A549 (cell line): ENCODE measurements at regions not wholly inside any gene's neighbourhood (a gene's known extent, or its start where the extent isn't known, plus 50 kb on each side); places are given as distances from the start of the nearest gene placed in this dataset.

Experiments used
- ATAC-seq, 2 experiments: fragments of 200-7000 bp in 1 of 2; fragments of >200 bp in 1 of 2; cut with Nextera tagmentation in 1 of 2; cut with Tn5 transposase in 1 of 2; 3 replicates each; pipeline versions ENCODE4 v1.8.0 to v1.9.1; 2018 to 2020; ENCODE audit warnings: mild to moderate bottlenecking in 1 of 2, moderate library complexity in 1 of 2
- CTCF ChIA-PET: fragments of 300-600 bp; sonication (Branson Sonifier 250); formaldehyde crosslinking; extraction: SDS; loops from one replicate; lab custom pipeline; 2021; ENCODE audit warnings: antibody characterized with exemption, inconsistent platforms; lab: Yijun Ruan, JAX
- POLR2A ChIA-PET: fragments of 350-600 bp; formaldehyde crosslinking; extraction: SDS; loops from one replicate; lab custom pipeline; 2021; ENCODE audit warnings: antibody characterized with exemption, inconsistent platforms; lab: Yijun Ruan, JAX
- DNase-seq, 2 experiments: peaks; one replicate each; pipeline versions ENCODE4 v3.0.0 to v3.0.0-alpha.2; 2011 to 2016; ENCODE audit warnings: low read depth in 1 of 2, low spot score in 1 of 2
- FAIRE-seq: peaks from 2 replicates; lab custom pipeline; 2011; peaks lifted over from hg19 to GRCh38; lab: Jason Lieb, UNC
- H3K27ac ChIP-seq, 2 experiments: fragments of >200 bp; sonication (Bioruptor Twin); formaldehyde crosslinking; 3 replicates each; pipeline ENCODE4 v1.5.1; 2016 to 2017
- H3K4me1 ChIP-seq: fragments of >200 bp; sonication (Bioruptor Twin); formaldehyde crosslinking; 3 replicates; pipeline ENCODE4 v1.6.1; 2016
- H3K4me2 ChIP-seq: fragments of >200 bp; sonication (Bioruptor Twin); formaldehyde crosslinking; 3 replicates; pipeline ENCODE4 v1.6.1; 2016
- H3K4me3 ChIP-seq: fragments of >200 bp; sonication (Bioruptor Twin); formaldehyde crosslinking; 3 replicates; pipeline ENCODE4 v1.5.1; 2016
- H3K9me3 ChIP-seq: fragments of >200 bp; sonication (Bioruptor Twin); formaldehyde crosslinking; 3 replicates; pipeline ENCODE4 v1.6.1; 2016
- CBX8 ChIP-seq: fragments of 200-600 bp; sonication (generic); IDR thresholded peaks from 2 replicates; pipeline ENCODE4 v1.6.1; 2016
- CHD2 ChIP-seq: fragments of 150-350 bp; IDR thresholded peaks from 2 replicates; pipeline ENCODE4 v1.6.1; 2014; ENCODE audit warnings: low read length; ENCODE audit not compliant: partially characterized antibody
- EHMT2 ChIP-seq: fragments of 200-600 bp; sonication (generic); IDR thresholded peaks from 2 replicates; pipeline ENCODE4 v1.6.1; 2016; ENCODE audit warnings: antibody characterized with exemption, low read depth, mild to moderate bottlenecking, moderate library complexity
- FOSB ChIP-seq: fragments of 250-450 bp; sonication (Bioruptor Pico); IDR thresholded peaks from 2 replicates; pipeline ENCODE4 v1.5.0; 2020; ENCODE audit warnings: mild to moderate bottlenecking, moderate library complexity
- FOSL2 ChIP-seq, 2 experiments: fragments of 450-650 bp in 1 of 2; fragments of >200 bp in 1 of 2; sonication (Bioruptor Twin) in 1 of 2; formaldehyde crosslinking; IDR thresholded peaks; 2 replicates each; pipeline versions ENCODE4 v1.5.0 to v1.6.1; 2016 to 2020; ENCODE audit warnings: mild to moderate bottlenecking in 1 of 2, moderate library complexity in 1 of 2
- FOXS1 ChIP-seq: fragments of 250-450 bp; sonication (Bioruptor Pico); IDR thresholded peaks from 2 replicates; pipeline ENCODE4 v1.5.0; 2020; ENCODE audit warnings: mild to moderate bottlenecking, moderate library complexity
- HEYL ChIP-seq: fragments of 250-450 bp; sonication (Bioruptor Pico); IDR thresholded peaks from 2 replicates; pipeline ENCODE4 v1.8.0; 2021; ENCODE audit warnings: mild to moderate bottlenecking, moderate library complexity
- HOXA7 ChIP-seq: fragments of 250-450 bp; sonication (Bioruptor Pico); IDR thresholded peaks from 2 replicates; pipeline ENCODE4 v1.5.0; 2020; ENCODE audit warnings: mild to moderate bottlenecking, moderate library complexity
- KDM1A ChIP-seq: fragments of 200-600 bp; sonication (generic); IDR thresholded peaks from 2 replicates; pipeline ENCODE4 v1.6.1; 2016; ENCODE audit warnings: low read depth, mild to moderate bottlenecking
- MAFK ChIP-seq: fragments of 450-650 bp; IDR thresholded peaks from 2 replicates; pipeline ENCODE4 v1.6.1; 2014; ENCODE audit not compliant: partially characterized antibody
- MAZ ChIP-seq: fragments of 150-350 bp; IDR thresholded peaks from 2 replicates; pipeline ENCODE4 v1.6.1; 2014; ENCODE audit warnings: antibody characterized with exemption, low read depth, low read length, borderline replicate concordance
- MYC ChIP-seq: IDR thresholded peaks from 2 replicates; pipeline ENCODE4 v1.6.1; 2012; ENCODE audit warnings: mild to moderate bottlenecking, inconsistent platforms, low read length, improper control_type of control experiment, borderline replicate concordance
- NFE2L2 ChIP-seq: fragments of 150-350 bp; conservative IDR thresholded peaks from 2 replicates; pipeline ENCODE4 v1.6.1; 2014; ENCODE audit warnings: low read length
- NPAS2 ChIP-seq: fragments of 250-450 bp; sonication (Bioruptor Pico); IDR thresholded peaks from 2 replicates; pipeline ENCODE4 v1.8.0; 2022; ENCODE audit warnings: mild to moderate bottlenecking, moderate library complexity, borderline replicate concordance
- NR3C1 ChIP-seq: fragments of >200 bp; sonication (Bioruptor Twin); formaldehyde crosslinking; IDR thresholded peaks from 3 replicates; pipeline ENCODE4 v1.6.1; 2017
- PHF8 ChIP-seq: fragments of 200-600 bp; sonication (generic); IDR thresholded peaks from 2 replicates; pipeline ENCODE4 v1.6.1; 2016; ENCODE audit warnings: low read depth, mild to moderate bottlenecking, antibody characterized with exemption, moderate library complexity, borderline replicate concordance
- POLR2AphosphoS2 ChIP-seq: conservative IDR thresholded peaks from 2 replicates; pipeline ENCODE4 v1.6.1; 2012; ENCODE audit warnings: low read length, improper control_type of control experiment, inconsistent platforms
- RFX5 ChIP-seq: fragments of 450-650 bp; IDR thresholded peaks from 2 replicates; pipeline ENCODE4 v1.7.1; 2014; ENCODE audit warnings: antibody characterized with exemption, mild to moderate bottlenecking, moderate library complexity
- SMC3 ChIP-seq: fragments of >200 bp; sonication (Bioruptor Twin); formaldehyde crosslinking; IDR thresholded peaks from 3 replicates; pipeline ENCODE4 v1.6.1; 2018; ENCODE audit warnings: inconsistent platforms
- SREBF2 ChIP-seq: fragments of 450-650 bp; IDR thresholded peaks from 2 replicates; pipeline ENCODE4 v1.6.1; 2014; ENCODE audit warnings: mild to moderate bottlenecking, moderate library complexity
- TP53 ChIP-seq: fragments of 250-450 bp; sonication (Bioruptor Pico); IDR thresholded peaks from 2 replicates; pipeline ENCODE4 v1.5.0; 2021; ENCODE audit warnings: mild to moderate bottlenecking, moderate library complexity
- ZFP36 ChIP-seq: fragments of 450-650 bp; IDR thresholded peaks from 2 replicates; pipeline ENCODE4 v1.6.1; 2014; ENCODE audit warnings: borderline replicate concordance; ENCODE audit not compliant: partially characterized antibody
- ZSCAN20 ChIP-seq: fragments of 250-450 bp; sonication (Bioruptor Pico); IDR thresholded peaks from 2 replicates; pipeline ENCODE4 v1.8.0; 2022; ENCODE audit warnings: mild to moderate bottlenecking, moderate library complexity
- WGBS: methylation state at CpG from one replicate; pipeline ENCODE4 v1.1.6; 2017; ENCODE audit errors: missing lambda C conversion rate; 5-methylcytosine and 5-hydroxymethylcytosine counted together
- TF ChIP-seq, protein P1 (sequence below): IDR thresholded peaks from 2 replicates; pipeline ENCODE4 v1.6.1; 2012
- TF ChIP-seq, protein P2 (sequence below): fragments of 250-450 bp; sonication (Bioruptor Pico); IDR thresholded peaks from 2 replicates; pipeline ENCODE4 v1.5.0; 2020; ENCODE audit warnings: low read depth, mild to moderate bottlenecking, moderate library complexity
- TF ChIP-seq, protein P3 (sequence below): fragments of 150-350 bp; IDR thresholded peaks from 2 replicates; pipeline ENCODE4 v1.6.1; 2014; ENCODE audit warnings: low read depth, mild to moderate bottlenecking, low read length

DNA sequence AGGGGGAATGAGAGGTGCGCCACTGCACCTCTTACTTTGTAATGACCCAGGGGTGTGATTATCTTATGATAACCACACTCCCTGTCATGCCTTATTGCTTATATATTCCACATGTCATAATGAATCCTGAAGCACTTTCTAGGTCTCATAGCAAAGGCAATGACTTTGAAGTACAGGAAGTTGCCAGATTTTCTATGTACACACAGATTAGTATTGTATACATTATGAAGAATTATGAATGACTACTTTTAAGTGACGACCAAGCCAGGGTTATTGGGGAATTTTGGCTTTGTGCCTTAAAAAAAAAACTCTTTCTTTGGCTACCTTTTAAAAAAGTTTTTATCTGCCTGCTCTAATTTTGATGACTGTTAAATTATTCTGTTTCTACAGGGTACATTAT is 269.6 kb downstream of the MDFIC start:
- no peak for FAIRE-seq
- Histone ChIP-seq H3K4me3 (no peak overlapping the region), H3K9me3 (no peaks in the 10 kb centered on the region), H3K27ac (no peak overlapping the region), H3K4me2 (no peak overlapping the region), H3K4me1 (no peaks in the 10 kb centered on the region)
- POLR2A ChIA-PET: no interaction called here
- CTCF ChIA-PET: no interaction called here
- no peak for DNase-seq
- WGBS: 39% methylated on average over 2 of the region's 2 CpGs
- ATAC-seq: no peak
- TF ChIP-seq ZFP36 (no peak), FOXS1 (CRISPR knock-in tag) (no peak), MAFK (no peak), SREBF2 (no peak), POLR2AphosphoS2 (no peak), ZSCAN20 (no peak), KDM1A (no peak), RFX5 (no peak), NFE2L2 (no peak), PHF8 (no peak), MYC (no peak), HEYL (CRISPR knock-in tag) (no peak), CBX8 (no peak), TP53 (no peak), NR3C1 (no peak), FOSB (CRISPR knock-in tag) (no peak)
- TF ChIP-seq, protein P1, sequence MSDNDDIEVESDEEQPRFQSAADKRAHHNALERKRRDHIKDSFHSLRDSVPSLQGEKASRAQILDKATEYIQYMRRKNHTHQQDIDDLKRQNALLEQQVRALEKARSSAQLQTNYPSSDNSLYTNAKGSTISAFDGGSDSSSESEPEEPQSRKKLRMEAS: no peak
- TF ChIP-seq, all 56 proteins: peak for 0

DNA sequence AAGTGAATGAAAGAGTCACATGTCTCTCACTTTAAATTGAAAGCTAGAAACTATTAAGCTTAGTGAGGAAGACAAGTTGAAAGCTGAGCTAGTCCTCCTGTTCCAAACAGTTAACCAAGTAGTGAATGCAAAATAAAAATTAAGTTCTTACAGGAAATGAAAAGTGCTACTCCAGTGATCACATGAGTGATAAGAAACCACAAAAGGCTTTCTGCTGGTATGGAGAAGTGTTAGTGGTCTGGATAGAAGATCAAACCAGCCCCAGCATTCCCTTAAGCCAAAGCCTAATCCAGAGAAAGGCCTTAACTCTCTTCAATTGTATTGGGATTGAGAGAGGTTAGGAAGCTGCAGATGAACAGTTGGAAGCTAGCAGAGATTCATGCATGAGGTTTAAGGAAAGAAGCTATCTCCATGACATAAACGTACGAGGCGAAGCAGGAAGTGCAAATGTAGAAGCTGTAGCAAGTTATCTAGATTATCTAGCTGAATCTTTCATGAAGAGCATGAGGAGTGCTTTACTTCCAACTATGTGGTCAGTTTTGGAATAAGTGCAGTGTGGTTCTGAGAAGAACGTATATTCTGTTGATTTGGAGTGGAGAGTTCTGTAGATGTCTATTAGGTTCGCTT is 261.6 kb downstream of the MDFIC start:
- TF ChIP-seq, protein P2, sequence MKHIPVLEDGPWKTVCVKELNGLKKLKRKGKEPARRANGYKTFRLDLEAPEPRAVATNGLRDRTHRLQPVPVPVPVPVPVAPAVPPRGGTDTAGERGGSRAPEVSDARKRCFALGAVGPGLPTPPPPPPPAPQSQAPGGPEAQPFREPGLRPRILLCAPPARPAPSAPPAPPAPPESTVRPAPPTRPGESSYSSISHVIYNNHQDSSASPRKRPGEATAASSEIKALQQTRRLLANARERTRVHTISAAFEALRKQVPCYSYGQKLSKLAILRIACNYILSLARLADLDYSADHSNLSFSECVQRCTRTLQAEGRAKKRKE (CRISPR knock-in tag): no peak
- TF ChIP-seq MAFK (no peak), CBX8 (no peak), NPAS2 (no peak), EHMT2 (no peak), HOXA7 (CRISPR knock-in tag) (no peak), CHD2 (no peak), POLR2AphosphoS2 (no peak), MAZ (no peak), KDM1A (no peak)
- TF ChIP-seq, all 56 proteins: peak for 0
- DNase-seq (no peak), ATAC-seq (no peak), FAIRE-seq (no peak)
- no peak overlapping the region for H3K4me2 ChIP-seq
- no peaks in the 10 kb centered on the region for H3K4me1 ChIP-seq
- H3K4me3 ChIP-seq: no peak overlapping the region
- no peak overlapping the region for H3K27ac ChIP-seq
- ChIA-PET CTCF (no interaction called here), POLR2A (no interaction called here)
- no peaks in the 10 kb centered on the region for H3K9me3 ChIP-seq
- WGBS: 84% methylated on average over 5 of the region's 5 CpGs

DNA sequence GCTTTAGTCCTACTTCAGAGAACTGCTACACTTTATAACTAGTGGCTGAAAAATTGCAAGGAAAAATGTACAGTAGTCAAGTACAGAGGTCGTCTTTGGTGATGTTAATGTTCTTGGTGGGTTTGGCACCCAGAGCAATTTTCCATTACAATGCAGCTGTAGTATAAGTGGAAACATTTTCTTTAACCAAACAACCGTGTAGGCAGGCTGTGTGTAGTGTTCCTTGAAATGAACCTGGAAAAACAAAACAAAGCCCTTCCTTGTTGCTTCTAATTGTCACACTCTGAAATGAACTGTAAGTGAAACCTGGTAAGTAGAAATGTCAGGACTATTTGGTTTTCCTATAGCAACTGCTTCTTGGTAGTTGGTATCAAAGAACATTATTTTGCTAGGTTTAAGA is 256.9 kb downstream of the MDFIC start:
- CTCF ChIA-PET: no interaction called here
- ATAC-seq: no peak
- TF ChIP-seq, protein P3, sequence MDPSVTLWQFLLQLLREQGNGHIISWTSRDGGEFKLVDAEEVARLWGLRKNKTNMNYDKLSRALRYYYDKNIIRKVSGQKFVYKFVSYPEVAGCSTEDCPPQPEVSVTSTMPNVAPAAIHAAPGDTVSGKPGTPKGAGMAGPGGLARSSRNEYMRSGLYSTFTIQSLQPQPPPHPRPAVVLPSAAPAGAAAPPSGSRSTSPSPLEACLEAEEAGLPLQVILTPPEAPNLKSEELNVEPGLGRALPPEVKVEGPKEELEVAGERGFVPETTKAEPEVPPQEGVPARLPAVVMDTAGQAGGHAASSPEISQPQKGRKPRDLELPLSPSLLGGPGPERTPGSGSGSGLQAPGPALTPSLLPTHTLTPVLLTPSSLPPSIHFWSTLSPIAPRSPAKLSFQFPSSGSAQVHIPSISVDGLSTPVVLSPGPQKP: no peak
- TF ChIP-seq NPAS2 (no peak), SMC3 (no peak), FOSL2 (IDR thresholded peaks at IDR 0.05) (no peak), FOSL2 (CRISPR knock-in tag; IDR thresholded peaks at IDR 0.05) (no peak)
- 32% methylated on average over 2 of the region's 2 CpGs for WGBS
- no peak overlapping the region for H3K27ac ChIP-seq
- no peak for DNase-seq
- no peak overlapping the region for H3K4me2 ChIP-seq
- POLR2A ChIA-PET: no interaction called here
- H3K4me1 ChIP-seq: no peaks in the 10 kb centered on the region
- FAIRE-seq: no peak
- no peaks in the 10 kb centered on the region for H3K9me3 ChIP-seq
- H3K4me3 ChIP-seq: no peak overlapping the region
